Neural progenitor cell (in vitro differentiated cells): ENCODE measurements at regions not wholly inside any gene's neighbourhood (a gene's known extent, or its start where the extent isn't known, plus 50 kb on each side); places are given as distances from the start of the nearest gene placed in this dataset.
"Not testable (repeated sequence)": the region's sequence is repeated elsewhere in the genome, so short reads cannot be mapped to it uniquely, and the experiment has no call there.

Experiments
- EZH2 ChIP-seq: fragments of 200-600 bp; sonication (generic); IDR thresholded peaks from 2 replicates; pipeline ENCODE4 v1.6.1; 2017; ENCODE audit warnings: antibody characterized with exemption, mild to moderate bottlenecking, moderate library complexity
- EZH2phosphoT487 ChIP-seq: fragments of 200-600 bp; sonication (generic); IDR thresholded peaks from 2 replicates; pipeline ENCODE4 v1.6.1; 2017; ENCODE audit warnings: antibody characterized with exemption
- TF ChIP-seq, protein P1 (sequence below): fragments of 200-600 bp; sonication (generic); IDR thresholded peaks from 2 replicates; pipeline ENCODE4 v1.5.1; 2017; ENCODE audit warnings: antibody characterized with exemption, mild to moderate bottlenecking

DNA sequence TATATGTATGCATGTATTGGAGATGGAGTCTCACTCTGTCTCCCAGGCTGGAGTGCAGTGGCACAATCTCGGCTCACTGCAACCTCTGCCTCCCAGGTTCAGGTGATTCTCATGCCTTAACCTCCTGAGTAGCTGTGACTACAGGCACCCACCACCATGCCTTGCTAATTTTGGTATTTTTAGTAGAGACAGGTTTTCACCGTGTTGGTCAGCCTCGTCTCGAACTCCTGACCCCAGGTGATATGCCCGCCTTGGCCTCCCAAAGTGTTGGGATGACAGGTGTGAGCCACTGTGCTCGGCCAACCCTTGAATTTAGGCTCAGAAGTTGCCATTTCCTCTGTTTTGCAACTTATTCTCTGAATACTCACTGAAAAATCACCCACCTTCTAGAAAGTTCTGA, 4498.0 kb upstream of the OR11H1 start:
- TF ChIP-seq, protein P1, sequence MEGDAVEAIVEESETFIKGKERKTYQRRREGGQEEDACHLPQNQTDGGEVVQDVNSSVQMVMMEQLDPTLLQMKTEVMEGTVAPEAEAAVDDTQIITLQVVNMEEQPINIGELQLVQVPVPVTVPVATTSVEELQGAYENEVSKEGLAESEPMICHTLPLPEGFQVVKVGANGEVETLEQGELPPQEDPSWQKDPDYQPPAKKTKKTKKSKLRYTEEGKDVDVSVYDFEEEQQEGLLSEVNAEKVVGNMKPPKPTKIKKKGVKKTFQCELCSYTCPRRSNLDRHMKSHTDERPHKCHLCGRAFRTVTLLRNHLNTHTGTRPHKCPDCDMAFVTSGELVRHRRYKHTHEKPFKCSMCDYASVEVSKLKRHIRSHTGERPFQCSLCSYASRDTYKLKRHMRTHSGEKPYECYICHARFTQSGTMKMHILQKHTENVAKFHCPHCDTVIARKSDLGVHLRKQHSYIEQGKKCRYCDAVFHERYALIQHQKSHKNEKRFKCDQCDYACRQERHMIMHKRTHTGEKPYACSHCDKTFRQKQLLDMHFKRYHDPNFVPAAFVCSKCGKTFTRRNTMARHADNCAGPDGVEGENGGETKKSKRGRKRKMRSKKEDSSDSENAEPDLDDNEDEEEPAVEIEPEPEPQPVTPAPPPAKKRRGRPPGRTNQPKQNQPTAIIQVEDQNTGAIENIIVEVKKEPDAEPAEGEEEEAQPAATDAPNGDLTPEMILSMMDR = not testable (repeated sequence)
- not testable (repeated sequence) for TF ChIP-seq EZH2, EZH2phosphoT487
